ENCODE measurements at regions not wholly inside any gene's neighbourhood (a gene's known extent, or its start where the extent isn't known, plus 50 kb on each side); places are given as distances from the start of the nearest gene placed in this dataset.

DNA sequence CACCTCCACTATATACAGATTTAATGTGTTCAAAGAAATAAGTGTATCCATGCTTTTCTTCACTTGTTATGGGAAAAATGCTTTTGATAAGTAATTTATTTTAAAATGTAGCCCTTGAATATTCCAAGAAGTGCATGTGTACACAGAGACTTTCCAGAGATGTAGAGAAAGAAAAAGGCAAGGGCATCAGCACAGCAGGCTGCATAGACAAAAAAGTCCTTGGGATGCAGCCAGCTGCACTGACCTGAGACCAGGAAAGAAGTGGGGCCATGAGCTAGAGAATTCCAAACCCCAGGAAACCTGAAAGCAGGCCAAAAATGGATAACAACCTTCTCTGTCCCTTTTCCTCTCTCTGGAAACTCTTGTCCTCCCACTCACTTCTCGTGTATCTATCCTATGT, 51.6 kb upstream of the PRDM8 start:
- DNase-seq (ENCODE audit: low read depth in 2 of 2, low spot score in 1 of 2), result no peak

DNA sequence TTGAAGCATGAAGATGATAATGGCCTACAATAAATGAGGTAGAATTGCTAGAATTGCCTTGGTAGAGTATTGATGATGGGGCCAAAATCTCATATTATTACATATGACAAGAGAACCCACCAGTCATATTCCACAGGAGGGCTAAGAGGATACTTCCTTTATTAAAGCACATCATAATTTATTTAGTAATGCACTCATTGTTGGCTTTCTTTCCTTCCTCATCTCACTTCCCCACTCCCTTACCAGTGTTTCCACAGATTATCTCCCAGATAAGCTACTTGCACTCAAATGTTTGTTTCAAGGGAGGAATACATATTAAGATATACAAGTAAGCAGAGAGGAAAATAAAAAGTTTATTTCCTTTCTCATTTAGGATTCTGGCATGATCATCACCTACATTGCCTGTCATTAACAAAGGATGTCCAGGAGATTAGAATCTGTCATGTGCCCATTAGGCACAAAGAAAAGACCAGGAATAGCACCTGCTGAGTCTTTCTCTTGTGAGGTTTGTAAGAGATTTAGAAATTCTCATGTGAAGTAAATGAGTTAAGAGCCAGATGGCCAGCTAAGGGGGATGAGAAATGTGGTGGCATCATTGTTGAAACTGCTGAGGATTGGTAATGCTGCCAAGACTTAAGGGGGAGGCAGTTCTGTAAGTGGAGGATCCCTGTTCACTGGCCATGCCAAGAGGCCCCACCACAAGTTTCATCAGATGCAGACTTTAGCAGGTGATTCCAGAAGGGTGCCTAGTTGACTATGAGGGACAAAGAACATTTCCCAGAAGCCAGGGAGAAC, 52.4 kb upstream of the PRDM8 start:
- DNase-seq (ENCODE audit: low read depth in 2 of 2, low spot score in 1 of 2), result no peak

DNA sequence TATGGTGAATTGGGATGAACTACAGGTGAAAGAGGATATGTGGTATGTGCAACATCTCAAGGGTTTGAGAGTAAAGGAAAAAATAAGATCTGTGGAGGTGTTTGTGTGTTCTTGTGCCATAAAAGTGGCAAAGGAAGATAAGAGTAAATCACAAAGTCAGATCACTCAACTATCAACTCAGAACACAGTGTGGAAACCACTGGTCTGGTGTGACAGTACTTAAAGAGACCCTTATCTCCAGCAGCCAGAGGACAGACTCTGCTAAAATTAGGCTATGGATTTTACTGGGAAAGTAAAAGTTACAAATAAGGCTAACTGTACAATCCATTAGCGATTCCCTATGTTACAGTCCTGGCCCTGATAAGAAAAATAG, 54.0 kb upstream of the PRDM8 start:
- DNase-seq (ENCODE audit: low read depth in 2 of 2, low spot score in 1 of 2), result no peak

DNA sequence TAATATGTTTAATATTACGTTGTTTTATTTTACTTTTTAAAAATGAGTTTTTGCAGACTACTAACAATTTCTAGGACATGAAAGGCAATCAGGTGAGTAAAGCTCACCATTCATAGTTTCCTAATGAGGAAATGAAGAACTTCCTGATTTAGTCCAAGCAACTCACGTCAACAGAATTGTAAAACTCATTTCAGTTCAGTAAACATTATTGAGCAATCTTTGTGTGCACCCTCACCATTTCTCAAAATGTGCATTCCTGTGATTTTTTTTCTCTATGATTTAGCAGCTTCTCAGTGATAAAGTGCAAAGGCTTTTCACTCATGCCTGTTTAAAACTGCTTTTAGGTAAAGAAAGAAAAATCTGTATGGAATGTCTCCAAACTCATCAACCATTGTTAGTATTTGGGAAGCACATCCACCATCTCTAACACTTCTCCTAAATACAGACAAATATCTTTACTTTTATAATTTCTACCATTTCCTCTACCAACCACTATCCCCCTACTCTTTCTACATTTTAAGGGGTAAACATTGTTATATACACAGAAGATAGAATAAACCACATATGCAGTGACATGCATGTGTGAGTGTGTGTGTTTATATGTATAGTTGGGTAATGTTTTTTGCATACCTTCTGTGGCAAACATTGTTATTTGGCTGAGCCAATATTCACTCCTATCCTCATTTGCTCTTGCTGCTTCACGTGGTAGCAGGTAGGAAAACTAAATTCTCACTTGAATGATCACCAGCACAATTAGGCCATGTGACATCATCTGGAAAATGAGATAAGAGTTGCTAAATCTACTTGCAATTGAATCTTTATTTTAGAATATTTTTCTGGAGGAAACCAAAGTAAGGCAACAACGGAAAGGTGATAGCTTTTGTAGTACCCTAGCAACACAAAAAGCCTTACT, 54.7 kb upstream of the PRDM8 start:
- DNase-seq (ENCODE audit: low read depth in 2 of 2, low spot score in 1 of 2), result no peak

DNA sequence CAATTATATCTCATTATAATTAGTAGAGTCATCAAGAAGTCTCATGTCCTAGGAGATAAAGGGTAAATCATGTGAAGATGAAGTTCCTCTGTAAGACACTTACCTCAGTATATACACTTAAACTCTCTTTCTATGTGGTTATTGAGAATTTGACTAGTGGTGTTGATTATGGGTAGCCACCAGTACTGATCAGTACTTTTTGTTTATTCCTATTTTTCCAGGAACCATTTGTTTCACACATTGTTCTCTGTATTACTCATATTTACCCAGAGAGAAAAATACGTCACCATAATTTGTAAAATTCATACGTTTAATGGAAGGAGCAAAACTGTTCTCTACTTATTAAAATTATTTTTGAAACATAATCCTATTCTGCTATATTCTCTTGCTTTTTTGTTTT, 55.8 kb upstream of the PRDM8 start:
- DNase-seq (ENCODE audit: low read depth in 2 of 2, low spot score in 1 of 2), result no peak

DNA sequence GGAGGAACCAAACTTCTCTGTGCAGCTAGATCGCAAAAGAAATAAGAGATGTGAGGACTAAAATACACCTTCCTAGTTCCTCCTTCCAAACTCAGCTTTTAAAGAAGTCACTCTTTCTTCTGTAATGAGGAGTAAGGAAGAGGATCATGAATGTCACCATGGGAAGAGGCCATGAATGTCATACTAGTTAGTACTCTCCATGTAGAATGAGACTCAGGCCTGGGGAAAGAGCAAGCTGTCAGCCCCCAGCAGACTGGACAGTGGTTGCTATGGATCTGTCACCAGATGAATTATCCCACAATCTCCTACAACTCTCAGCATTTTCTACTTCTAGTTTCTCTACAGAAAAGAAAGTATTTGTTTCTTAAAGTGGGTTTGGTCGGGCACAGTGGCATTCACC, 57.1 kb upstream of the PRDM8 start:
- DNase-seq (ENCODE audit: low read depth in 2 of 2, low spot score in 1 of 2), result no peak

DNA sequence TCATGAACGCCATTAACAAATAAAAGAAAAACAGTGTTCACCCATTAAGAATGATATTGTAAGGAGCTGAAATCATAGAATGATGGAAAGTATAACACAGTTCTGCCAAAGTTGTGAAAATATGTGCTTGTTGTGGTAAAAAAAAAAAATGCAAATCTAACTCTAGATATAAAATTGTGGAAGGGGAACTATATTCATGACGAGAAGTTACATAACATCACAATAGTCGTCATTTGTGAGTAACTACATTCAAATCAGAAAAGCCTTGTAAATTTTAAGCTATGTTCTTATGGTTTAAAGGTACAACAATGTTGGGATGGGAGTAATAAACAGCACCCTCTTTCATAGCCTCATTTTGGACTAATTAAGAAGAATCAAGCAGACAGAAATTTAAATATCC, 57.6 kb upstream of the PRDM8 start:
- no peak for DNase-seq (ENCODE audit: low read depth in 2 of 2, low spot score in 1 of 2)

DNA sequence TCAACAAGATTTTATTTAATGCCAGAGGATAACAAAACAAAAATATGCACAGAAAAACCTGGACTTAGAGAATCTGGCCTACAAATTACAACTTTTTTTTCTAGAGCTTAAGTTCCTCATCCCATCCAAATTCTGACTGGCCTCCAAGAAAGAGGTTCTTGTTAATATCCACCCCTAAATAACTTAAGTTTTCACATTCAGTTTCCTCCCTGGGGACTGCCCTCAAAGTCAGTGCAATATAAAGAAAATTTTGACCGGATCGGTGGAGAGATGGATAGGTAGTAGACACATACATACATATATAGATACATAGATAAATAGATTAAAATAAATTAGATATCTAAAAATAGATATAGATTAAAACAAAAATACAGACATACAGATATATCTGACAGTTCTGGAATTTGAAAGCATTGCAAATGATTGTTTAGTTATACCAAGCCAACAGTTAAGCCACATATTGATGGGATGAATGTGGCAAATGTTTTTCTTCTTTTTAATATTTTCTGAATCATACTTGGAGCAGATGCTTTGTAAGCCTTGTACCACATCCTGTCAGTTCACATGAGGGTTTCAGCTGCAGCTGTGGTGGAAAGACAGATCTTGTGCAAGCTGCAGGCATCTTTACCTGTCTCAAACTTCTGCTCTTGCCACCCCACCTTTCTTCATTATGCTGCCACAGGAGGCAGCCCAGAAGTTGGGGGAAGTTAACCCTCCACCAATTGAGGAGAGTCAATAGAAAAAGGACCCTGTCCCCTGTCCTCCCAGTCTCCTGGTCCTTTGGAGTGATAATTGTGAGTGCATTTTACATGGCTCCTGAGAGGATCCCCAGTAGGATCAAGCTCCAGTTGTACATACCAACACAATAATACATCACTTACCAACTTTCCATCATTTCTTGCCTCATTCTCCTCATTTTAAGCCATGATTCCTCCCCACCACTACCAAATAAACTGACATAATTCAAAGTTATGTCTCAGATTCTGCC, 58.5 kb upstream of the PRDM8 start:
- peak in 1 of 2 donors; percentile 15 for DNase-seq (ENCODE audit: low read depth in 2 of 2, low spot score in 1 of 2)

DNA sequence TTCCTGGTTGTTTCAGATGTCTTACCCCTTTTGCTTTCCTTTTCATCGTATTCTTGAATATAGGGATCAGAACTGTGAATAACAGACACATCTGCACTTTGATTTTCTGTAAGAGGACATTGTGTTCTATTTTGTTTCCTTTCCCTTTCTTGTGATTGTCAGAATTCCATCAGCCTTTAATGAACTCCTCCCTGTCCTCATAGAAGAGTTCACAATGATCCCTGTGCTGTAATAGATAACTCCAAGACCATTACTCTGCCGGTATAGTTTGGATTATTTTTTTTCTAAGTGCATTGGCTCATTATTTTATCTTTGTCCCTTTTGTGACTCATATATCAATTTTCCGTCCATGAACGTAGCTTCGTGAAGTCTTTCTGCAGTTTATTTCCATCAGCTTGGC, 59.7 kb upstream of the PRDM8 start:
- no peak for DNase-seq (ENCODE audit: low read depth in 2 of 2, low spot score in 1 of 2)

DNA sequence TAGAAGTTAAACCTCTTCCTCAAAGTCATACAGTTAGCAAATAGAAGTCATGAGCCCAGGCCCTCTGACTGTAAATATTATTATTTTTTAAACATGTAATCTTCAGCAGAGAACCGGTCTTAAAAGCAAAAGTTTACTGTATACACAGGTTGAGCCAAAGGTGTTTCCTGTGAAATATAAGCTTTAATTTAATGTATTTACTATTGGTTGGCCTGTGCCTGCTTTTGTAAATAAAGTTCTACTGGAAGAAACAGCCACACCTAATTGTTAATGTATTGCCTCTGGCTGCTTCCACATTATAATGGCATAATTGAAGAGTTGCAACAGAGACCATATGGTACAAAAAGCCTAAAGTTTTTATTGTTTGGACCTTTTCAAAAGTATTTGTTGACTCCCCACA, 61.0 kb upstream of the PRDM8 start:
- no peak for DNase-seq (ENCODE audit: low read depth in 2 of 2, low spot score in 1 of 2)

DNA sequence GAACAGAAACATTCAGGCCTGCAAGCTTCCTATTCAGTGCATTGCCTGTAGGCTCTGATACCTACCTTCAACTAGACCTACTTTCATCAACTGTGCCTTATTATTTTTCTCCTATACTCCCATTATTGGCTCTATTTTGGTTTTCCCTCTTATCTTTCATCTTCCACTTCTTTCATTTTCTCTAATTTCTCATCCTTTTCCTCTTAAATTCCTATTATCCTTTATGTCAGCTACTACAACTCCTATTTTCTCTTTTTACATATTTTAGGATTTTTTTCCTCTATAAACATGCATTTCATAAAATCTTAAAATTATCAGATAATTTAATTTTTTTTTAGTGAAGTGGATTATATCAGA, 61.6 kb upstream of the PRDM8 start:
- no peak for DNase-seq (ENCODE audit: low read depth in 2 of 2, low spot score in 1 of 2)

DNA sequence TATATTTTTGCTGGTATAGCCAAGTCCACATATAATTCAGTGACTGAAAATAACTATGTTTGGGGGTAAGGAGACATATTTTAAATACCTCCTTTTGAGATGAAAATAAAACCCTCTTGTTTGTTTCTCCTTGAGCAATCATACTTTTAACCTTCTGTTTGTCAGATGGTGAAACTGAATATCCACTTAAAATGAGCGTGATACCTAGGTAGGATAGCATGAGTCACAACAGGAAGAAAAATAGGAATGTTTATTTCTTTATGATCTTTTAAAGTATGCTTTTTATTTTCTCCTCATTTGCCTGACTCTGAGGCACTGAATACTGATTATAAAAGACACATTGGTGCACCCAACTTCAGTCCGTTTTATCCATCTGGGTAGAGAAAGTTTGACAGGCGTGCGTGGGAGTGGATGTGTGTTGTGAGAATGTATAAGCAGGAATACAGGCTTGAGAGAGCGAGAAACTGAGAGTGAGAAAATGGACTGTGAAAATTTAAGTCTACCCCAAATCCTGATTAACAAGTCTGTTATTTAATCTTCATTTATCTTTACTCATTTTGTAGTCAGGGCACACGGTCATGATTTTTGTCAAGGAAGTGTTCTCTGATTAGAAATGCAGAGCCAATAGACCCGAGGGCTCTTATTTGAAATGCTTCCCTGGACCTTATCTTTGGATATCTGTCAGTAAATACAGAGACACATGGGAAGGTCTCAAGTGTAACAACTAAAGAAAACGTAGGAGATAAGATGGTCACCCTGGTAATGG, 62.1 kb upstream of the ANTXR2 start:
- no peak for DNase-seq (ENCODE audit: low read depth in 2 of 2, low spot score in 1 of 2)

DNA sequence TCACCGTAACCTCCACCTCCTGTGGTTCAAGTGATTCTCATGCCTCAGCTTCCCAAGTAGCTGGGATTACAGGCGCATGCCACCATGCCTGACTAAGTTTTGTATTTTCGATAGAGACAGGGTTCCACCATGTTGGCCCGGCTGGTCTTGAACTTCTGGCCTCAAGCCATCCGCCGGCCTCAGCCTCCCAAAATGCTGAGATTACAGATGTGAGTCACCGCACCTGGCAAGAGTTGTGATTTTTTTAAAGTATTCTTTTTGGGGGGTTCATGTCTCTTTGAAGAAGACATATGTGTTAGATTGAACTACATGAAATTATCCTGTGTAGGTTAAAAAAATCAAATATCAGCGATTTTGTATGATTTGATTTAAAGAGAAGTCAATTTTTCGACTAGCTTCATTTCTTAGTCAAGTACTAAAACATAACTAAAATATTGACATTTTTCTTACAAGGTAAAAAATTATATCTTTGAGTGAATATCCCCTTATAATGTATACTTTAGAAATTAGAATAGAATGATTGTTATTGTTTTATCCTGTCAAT, 60.3 kb upstream of the ANTXR2 start:
- DNase-seq (ENCODE audit: low read depth in 2 of 2, low spot score in 1 of 2), result no peak

DNA sequence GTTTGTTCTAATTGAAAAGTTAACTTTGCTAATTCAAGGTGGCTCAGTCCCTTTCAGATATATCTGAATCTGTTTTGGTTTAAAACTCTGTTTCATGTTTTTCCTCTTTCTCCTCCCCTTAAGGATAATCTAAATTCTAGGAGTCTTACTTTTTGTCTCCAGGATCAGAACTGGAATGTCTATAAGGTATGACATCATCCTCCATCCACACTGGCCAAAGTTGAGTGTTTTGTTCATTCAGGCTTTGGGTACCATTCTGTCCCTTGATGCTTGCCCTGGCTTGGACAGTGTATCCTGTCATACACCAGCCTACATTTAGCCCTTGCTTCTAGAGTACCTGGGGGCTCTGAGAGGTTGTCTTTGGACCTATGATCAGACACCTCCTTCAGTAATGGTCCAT, 56.8 kb upstream of the ANTXR2 start:
- DNase-seq (ENCODE audit: low read depth in 2 of 2, low spot score in 1 of 2), result no peak

DNA sequence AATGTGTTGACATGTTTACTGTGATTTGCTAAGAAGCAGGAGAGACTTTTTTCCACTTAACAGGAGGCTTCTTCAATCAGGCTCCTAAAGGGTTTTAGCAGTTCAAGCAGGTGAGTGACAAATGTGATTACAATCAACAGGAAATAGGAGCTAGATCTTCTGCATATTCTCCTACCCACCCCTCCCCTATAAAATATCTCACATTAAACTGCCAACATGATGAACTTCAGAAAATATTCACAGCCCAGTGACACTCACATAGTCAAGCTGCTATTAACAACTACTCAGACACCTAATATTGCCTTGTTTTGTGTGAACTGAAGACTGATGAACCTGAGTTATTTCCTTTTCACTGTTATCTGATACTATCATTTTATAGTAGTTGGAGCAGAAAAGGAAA, 55.9 kb upstream of the ANTXR2 start:
- DNase-seq (ENCODE audit: low read depth in 2 of 2, low spot score in 1 of 2), result no peak

DNA sequence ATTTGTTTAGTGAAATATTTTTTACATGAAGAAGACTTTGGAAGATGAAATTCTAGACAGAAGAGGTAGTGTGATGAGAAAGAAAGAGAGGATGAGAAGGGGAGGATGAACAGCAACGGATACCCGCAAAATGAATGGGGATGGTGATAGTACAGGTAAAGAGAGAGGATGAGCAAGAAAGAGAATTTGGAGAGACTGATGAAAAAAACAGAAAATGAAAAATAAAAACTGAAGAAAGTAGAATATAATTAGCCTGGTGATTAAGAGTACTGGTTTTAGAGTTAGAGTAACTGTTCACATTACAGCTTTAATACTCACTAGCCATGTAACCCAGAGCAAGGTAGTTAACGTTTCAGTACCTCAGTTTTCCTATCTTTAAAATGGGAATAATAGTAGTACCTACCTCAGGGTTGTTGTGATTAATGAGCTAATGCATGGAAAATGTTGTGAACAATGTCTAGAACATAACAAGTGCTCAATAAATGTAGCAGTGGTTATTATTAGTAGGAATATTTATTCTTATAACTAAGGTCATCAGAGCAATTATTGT, 54.9 kb upstream of the ANTXR2 start:
- DNase-seq (ENCODE audit: low read depth in 2 of 2, low spot score in 1 of 2), result no peak

DNA sequence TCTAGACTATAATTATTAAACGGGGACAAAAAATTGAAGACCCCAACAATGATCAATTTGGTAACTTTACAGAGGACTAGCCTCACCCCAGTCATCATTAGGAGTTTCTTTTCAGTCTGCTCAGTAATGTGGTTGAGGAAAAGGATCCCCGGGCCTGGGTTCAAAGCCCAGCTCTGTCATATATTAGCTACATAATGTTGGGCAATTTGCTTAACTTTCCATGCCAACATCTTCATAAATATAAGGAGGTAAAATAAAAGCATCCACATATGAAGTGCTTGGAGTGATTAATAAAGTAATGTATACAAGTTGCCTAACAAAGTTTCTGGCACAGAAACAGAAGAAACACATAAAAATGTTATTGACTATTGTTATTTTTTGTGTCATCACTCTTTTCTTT, 53.4 kb upstream of the ANTXR2 start:
- DNase-seq (ENCODE audit: low read depth in 2 of 2, low spot score in 1 of 2), result no peak

DNA sequence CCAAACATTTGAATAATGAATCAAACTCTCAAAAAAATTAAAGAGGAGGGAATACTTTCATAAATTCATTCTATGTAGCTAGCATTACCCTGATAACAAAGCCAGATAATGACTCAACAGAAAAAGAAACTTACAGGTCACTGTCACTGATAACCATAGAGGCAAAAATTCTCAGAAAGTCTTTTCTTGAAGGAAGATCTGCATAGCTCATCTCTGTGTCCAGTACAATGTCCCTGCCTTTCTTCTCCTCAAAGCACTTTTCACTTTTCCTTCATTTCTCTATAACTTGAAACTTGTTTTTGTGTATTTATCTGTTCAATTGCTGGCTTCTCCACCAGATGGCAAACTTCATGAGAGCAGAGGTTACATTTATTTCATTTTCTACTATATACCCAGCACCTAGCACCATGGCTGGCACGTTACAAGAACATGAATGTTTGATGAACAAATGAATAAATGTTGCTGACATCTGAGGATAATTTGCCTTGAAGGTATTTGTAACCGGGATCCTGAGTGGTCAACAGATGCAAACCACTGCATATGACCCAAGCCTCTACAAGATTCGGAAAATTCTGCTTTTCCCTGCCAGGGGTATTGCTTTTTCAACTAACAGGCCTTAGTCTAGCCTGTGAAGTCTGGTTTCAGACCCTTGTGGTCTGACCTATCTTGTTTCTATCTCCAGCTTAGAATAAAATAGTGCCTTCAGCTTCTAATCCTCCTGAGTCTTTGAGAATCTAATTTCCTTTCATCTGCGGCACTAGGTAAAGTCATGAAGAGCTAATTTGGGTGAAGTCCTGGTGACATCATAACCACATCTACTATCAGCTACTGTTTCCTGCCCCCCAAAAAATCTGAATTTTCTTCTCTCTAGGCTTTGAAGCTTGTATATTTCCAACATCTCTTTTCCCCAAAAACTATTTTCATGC, 52.5 kb upstream of the ANTXR2 start:
- no peak for DNase-seq (ENCODE audit: low read depth in 2 of 2, low spot score in 1 of 2)

All from stimulated activated CD8-positive, alpha-beta memory T cell treated with anti-CD3 and anti-CD28 coated beads, Interleukin-4, amount 100 ng/mL, for 4 hours (primary cell).